DMS53 (cell line): ENCODE measurements at regions not wholly inside any gene's neighbourhood (a gene's known extent, or its start where the extent isn't known, plus 50 kb on each side); places are given as distances from the start of the nearest gene placed in this dataset.
"Not testable (repeated sequence)": the region's sequence is repeated elsewhere in the genome, so short reads cannot be mapped to it uniquely, and the experiment has no call there.

Experiments used
- DNase-seq: peaks from one replicate; lab custom pipeline; 2025; lab: John Stamatoyannopoulos, UW

DNA sequence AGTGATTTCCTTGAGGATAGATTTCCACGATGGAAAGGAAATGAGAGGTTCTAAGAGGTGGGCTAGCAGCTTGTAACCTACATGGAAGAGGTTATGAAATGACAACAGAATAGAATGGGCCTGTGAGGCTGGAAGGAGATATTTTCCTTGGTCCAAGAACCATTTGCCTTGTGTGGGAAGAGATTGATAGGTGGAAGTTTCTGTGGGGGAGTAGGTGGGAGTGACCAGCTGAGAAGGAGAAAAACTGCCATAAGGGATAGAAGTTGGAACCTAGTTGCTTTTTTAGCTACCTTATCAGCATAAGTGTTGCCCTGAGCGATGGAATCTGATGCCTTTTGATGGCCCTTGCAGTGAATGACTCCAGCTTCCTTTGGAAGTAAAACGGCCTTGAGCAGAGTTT is 60.4 kb upstream of the NAA35 start:
- DNase-seq, result not testable (repeated sequence)

- DNase-seq, result no peak
These were observed 56.7 kb upstream of the NAA35 start for GRCh38 chr9:85884256-85884655.

DNA sequence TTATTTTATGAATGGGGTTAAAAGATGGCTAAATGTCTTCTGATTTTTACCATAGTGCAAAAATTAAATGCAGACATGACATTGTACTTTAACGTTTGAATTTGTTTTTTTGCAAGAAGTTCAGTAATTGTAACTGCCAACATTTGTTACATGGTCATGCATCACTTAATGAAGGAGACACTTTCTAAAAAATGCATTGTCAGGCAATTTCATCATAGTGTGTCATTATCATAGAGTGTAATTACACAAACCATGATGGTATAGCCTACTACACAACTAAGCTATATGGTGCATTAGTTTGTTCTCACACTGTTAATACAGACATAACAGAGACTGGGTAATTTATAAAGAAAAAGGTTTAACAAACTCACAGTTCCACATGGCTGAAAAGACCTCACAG is 50.0 kb upstream of the NAA35 start:
- no peak for DNase-seq
